NOMO-1 treated with dmso at 0.1 percent for 144 hours (cell line): ENCODE measurements at regions not wholly inside any gene's neighbourhood (a gene's known extent, or its start where the extent isn't known, plus 50 kb on each side); places are given as distances from the start of the nearest gene placed in this dataset.

Experiments
- DNase-seq: peaks from one replicate; lab custom pipeline; 2025; ENCODE audit not compliant: unreplicated experiment; lab: John Stamatoyannopoulos, UW

GRCh38 chr7:53697913-53698312 is 662.5 kb downstream of the POM121L12 start:
- no peak for DNase-seq

- no peak for DNase-seq
Observed at GRCh38 chr7:53699215-53699837, 663.9 kb downstream of the POM121L12 start.

- no peak for DNase-seq
Observed at GRCh38 chr7:53719122-53719521, 683.7 kb downstream of the POM121L12 start.

- DNase-seq, result no peak
Observed at GRCh38 chr7:53740971-53741370, 705.5 kb downstream of the POM121L12 start.

- DNase-seq, result no peak
Observed at GRCh38 chr7:53743697-53744402, 708.4 kb downstream of the POM121L12 start.

- no peak for DNase-seq
Observed at GRCh38 chr7:53744403-53744760, 708.9 kb downstream of the POM121L12 start.

GRCh38 chr7:53756946-53757345 is 721.5 kb downstream of the POM121L12 start:
- no peak for DNase-seq

- no peak for DNase-seq
Observed at GRCh38 chr7:53768186-53768585, 732.8 kb downstream of the POM121L12 start.

- DNase-seq, result no peak
Observed at GRCh38 chr7:53771701-53772100, 736.3 kb downstream of the POM121L12 start.

- no peak for DNase-seq
Observed at GRCh38 chr7:53776323-53776722, 740.9 kb downstream of the POM121L12 start.

GRCh38 chr7:53789741-53790140 is 752.4 kb upstream of the VSTM2A start:
- no peak for DNase-seq

GRCh38 chr7:53794816-53795215 is 747.4 kb upstream of the VSTM2A start:
- no peak for DNase-seq

- no peak for DNase-seq
Observed at GRCh38 chr7:53800746-53801145, 741.4 kb upstream of the VSTM2A start.

GRCh38 chr7:53806119-53806518 is 736.1 kb upstream of the VSTM2A start:
- DNase-seq, result no peak

GRCh38 chr7:53811555-53812079 is 730.6 kb upstream of the VSTM2A start:
- DNase-seq, result no peak

- DNase-seq, result no peak
Observed at GRCh38 chr7:53812135-53812534, 730.0 kb upstream of the VSTM2A start.

- no peak for DNase-seq
Observed at GRCh38 chr7:53835301-53835700, 706.9 kb upstream of the VSTM2A start.

GRCh38 chr7:53877688-53878087 is 664.5 kb upstream of the VSTM2A start:
- no peak for DNase-seq

GRCh38 chr7:53900856-53901528 is 641.2 kb upstream of the VSTM2A start:
- no peak for DNase-seq

GRCh38 chr7:53904355-53904754 is 637.8 kb upstream of the VSTM2A start:
- DNase-seq, result no peak

GRCh38 chr7:53917637-53918036 is 624.5 kb upstream of the VSTM2A start:
- no peak for DNase-seq

- DNase-seq, result no peak
Observed at GRCh38 chr7:53920011-53920410, 622.2 kb upstream of the VSTM2A start.
